A549 (cell line): ENCODE measurements at regions not wholly inside any gene's neighbourhood (a gene's known extent, or its start where the extent isn't known, plus 50 kb on each side); places are given as distances from the start of the nearest gene placed in this dataset.

ENCODE experiments used
- ATAC-seq, 2 experiments: fragments of 200-7000 bp in 1 of 2; fragments of >200 bp in 1 of 2; cut with Nextera tagmentation in 1 of 2; cut with Tn5 transposase in 1 of 2; 3 replicates each; pipeline versions ENCODE4 v1.8.0 to v1.9.1; 2018 to 2020; ENCODE audit warnings: mild to moderate bottlenecking in 1 of 2, moderate library complexity in 1 of 2
- CTCF ChIA-PET: fragments of 300-600 bp; sonication (Branson Sonifier 250); formaldehyde crosslinking; extraction: SDS; loops from one replicate; lab custom pipeline; 2021; ENCODE audit warnings: antibody characterized with exemption, inconsistent platforms; lab: Yijun Ruan, JAX
- POLR2A ChIA-PET: fragments of 350-600 bp; formaldehyde crosslinking; extraction: SDS; loops from one replicate; lab custom pipeline; 2021; ENCODE audit warnings: antibody characterized with exemption, inconsistent platforms; lab: Yijun Ruan, JAX
- DNase-seq, 2 experiments: peaks; one replicate each; pipeline versions ENCODE4 v3.0.0 to v3.0.0-alpha.2; 2011 to 2016; ENCODE audit warnings: low read depth in 1 of 2, low spot score in 1 of 2
- FAIRE-seq: peaks from 2 replicates; lab custom pipeline; 2011; peaks lifted over from hg19 to GRCh38; lab: Jason Lieb, UNC
- H3K27ac ChIP-seq, 2 experiments: fragments of >200 bp; sonication (Bioruptor Twin); formaldehyde crosslinking; 3 replicates each; pipeline ENCODE4 v1.5.1; 2016 to 2017
- H3K4me1 ChIP-seq: fragments of >200 bp; sonication (Bioruptor Twin); formaldehyde crosslinking; 3 replicates; pipeline ENCODE4 v1.6.1; 2016
- H3K4me2 ChIP-seq: fragments of >200 bp; sonication (Bioruptor Twin); formaldehyde crosslinking; 3 replicates; pipeline ENCODE4 v1.6.1; 2016
- H3K4me3 ChIP-seq: fragments of >200 bp; sonication (Bioruptor Twin); formaldehyde crosslinking; 3 replicates; pipeline ENCODE4 v1.5.1; 2016
- H3K9me3 ChIP-seq: fragments of >200 bp; sonication (Bioruptor Twin); formaldehyde crosslinking; 3 replicates; pipeline ENCODE4 v1.6.1; 2016
- BCL3 ChIP-seq: fragments of >200 bp; sonication (Bioruptor Twin); formaldehyde crosslinking; IDR thresholded peaks from 3 replicates; pipeline ENCODE4 v1.6.1; 2016
- CHD2 ChIP-seq: fragments of 150-350 bp; IDR thresholded peaks from 2 replicates; pipeline ENCODE4 v1.6.1; 2014; ENCODE audit warnings: low read length; ENCODE audit not compliant: partially characterized antibody
- CTCF ChIP-seq: fragments of >200 bp; sonication (Bioruptor Twin); formaldehyde crosslinking; IDR thresholded peaks from 3 replicates; pipeline ENCODE4 v1.5.1; 2016
- EHF ChIP-seq: fragments of 250-450 bp; sonication (Bioruptor Pico); IDR thresholded peaks from 2 replicates; pipeline ENCODE4 v1.5.0; 2020; ENCODE audit warnings: mild to moderate bottlenecking
- EHMT2 ChIP-seq: fragments of 200-600 bp; sonication (generic); IDR thresholded peaks from 2 replicates; pipeline ENCODE4 v1.6.1; 2016; ENCODE audit warnings: antibody characterized with exemption, low read depth, mild to moderate bottlenecking, moderate library complexity
- ELK1 ChIP-seq: fragments of 150-350 bp; IDR thresholded peaks from 2 replicates; pipeline ENCODE4 v1.6.1; 2014; ENCODE audit warnings: low read depth, mild to moderate bottlenecking, low read length
- ESRRA ChIP-seq: fragments of 150-350 bp; IDR thresholded peaks from 2 replicates; pipeline ENCODE4 v1.6.1; 2014; ENCODE audit warnings: mild to moderate bottlenecking, low read length, borderline replicate concordance
- FOSB ChIP-seq: fragments of 250-450 bp; sonication (Bioruptor Pico); IDR thresholded peaks from 2 replicates; pipeline ENCODE4 v1.5.0; 2020; ENCODE audit warnings: mild to moderate bottlenecking, moderate library complexity
- FOSL2 ChIP-seq, 2 experiments: fragments of 450-650 bp in 1 of 2; fragments of >200 bp in 1 of 2; sonication (Bioruptor Twin) in 1 of 2; formaldehyde crosslinking; IDR thresholded peaks; 2 replicates each; pipeline versions ENCODE4 v1.5.0 to v1.6.1; 2016 to 2020; ENCODE audit warnings: mild to moderate bottlenecking in 1 of 2, moderate library complexity in 1 of 2
- FOXS1 ChIP-seq: fragments of 250-450 bp; sonication (Bioruptor Pico); IDR thresholded peaks from 2 replicates; pipeline ENCODE4 v1.5.0; 2020; ENCODE audit warnings: mild to moderate bottlenecking, moderate library complexity
- GATA3 ChIP-seq: IDR thresholded peaks from 2 replicates; pipeline ENCODE4 v1.6.1; 2012; ENCODE audit warnings: borderline replicate concordance
- HEYL ChIP-seq: fragments of 250-450 bp; sonication (Bioruptor Pico); IDR thresholded peaks from 2 replicates; pipeline ENCODE4 v1.8.0; 2021; ENCODE audit warnings: mild to moderate bottlenecking, moderate library complexity
- HMGXB4 ChIP-seq: fragments of 250-450 bp; sonication (Bioruptor Pico); IDR thresholded peaks from 2 replicates; pipeline ENCODE4 v1.5.0; 2021; ENCODE audit warnings: mild to moderate bottlenecking, moderate library complexity, borderline replicate concordance
- HOXB5 ChIP-seq: fragments of 250-450 bp; sonication (Bioruptor Pico); IDR thresholded peaks from 2 replicates; pipeline ENCODE4 v1.5.0; 2020; ENCODE audit warnings: mild to moderate bottlenecking, moderate library complexity
- KDM1A ChIP-seq: fragments of 200-600 bp; sonication (generic); IDR thresholded peaks from 2 replicates; pipeline ENCODE4 v1.6.1; 2016; ENCODE audit warnings: low read depth, mild to moderate bottlenecking
- NPAS2 ChIP-seq: fragments of 250-450 bp; sonication (Bioruptor Pico); IDR thresholded peaks from 2 replicates; pipeline ENCODE4 v1.8.0; 2022; ENCODE audit warnings: mild to moderate bottlenecking, moderate library complexity, borderline replicate concordance
- PHF8 ChIP-seq: fragments of 200-600 bp; sonication (generic); IDR thresholded peaks from 2 replicates; pipeline ENCODE4 v1.6.1; 2016; ENCODE audit warnings: low read depth, mild to moderate bottlenecking, antibody characterized with exemption, moderate library complexity, borderline replicate concordance
- POLR2A ChIP-seq: IDR thresholded peaks from 2 replicates; pipeline ENCODE4 v1.6.1; 2012; ENCODE audit warnings: mild to moderate bottlenecking, low read length
- POLR2AphosphoS2 ChIP-seq: conservative IDR thresholded peaks from 2 replicates; pipeline ENCODE4 v1.6.1; 2012; ENCODE audit warnings: low read length, improper control_type of control experiment, inconsistent platforms
- RFX5 ChIP-seq: fragments of 450-650 bp; IDR thresholded peaks from 2 replicates; pipeline ENCODE4 v1.7.1; 2014; ENCODE audit warnings: antibody characterized with exemption, mild to moderate bottlenecking, moderate library complexity
- TP53 ChIP-seq: fragments of 250-450 bp; sonication (Bioruptor Pico); IDR thresholded peaks from 2 replicates; pipeline ENCODE4 v1.5.0; 2021; ENCODE audit warnings: mild to moderate bottlenecking, moderate library complexity
- WGBS: methylation state at CpG from one replicate; pipeline ENCODE4 v1.1.6; 2017; ENCODE audit errors: missing lambda C conversion rate; 5-methylcytosine and 5-hydroxymethylcytosine counted together

GRCh38 chr3:159667261-159667660 lies 321.4 kb upstream of the IL12A start:
- TF ChIP-seq HEYL (CRISPR knock-in tag) (no peak), PHF8 (no peak), POLR2A (no peak), HMGXB4 (no peak), TP53 (CRISPR knock-in tag) (no peak), FOXS1 (CRISPR knock-in tag) (no peak), NPAS2 (CRISPR knock-in tag) (no peak), ESRRA (no peak), FOSB (CRISPR knock-in tag) (no peak), POLR2AphosphoS2 (no peak), KDM1A (no peak)
- H3K4me2 ChIP-seq = no peak overlapping the region
- peaks cover 28% of the 10 kb centered on the region for H3K4me1 ChIP-seq
- WGBS = 74% methylated on average over 4 of the region's 4 CpGs
- no peak for FAIRE-seq
- DNase-seq = no peak
- H3K9me3 ChIP-seq = peaks cover 4% of the 10 kb centered on the region; the same call in 2 of the 3 replicates
- ChIA-PET CTCF (interaction anchor here (1.5 kb wide), 1 partner anchor 137 kb away, joined by 4 read pairs; no protein-coding TSS in a partner anchor), POLR2A (no interaction called here)
- no peak for ATAC-seq
- H3K27ac ChIP-seq = peak overlapping the region in 1 of 2 experiments; percentile 69; a peak in 2 of 6 replicates
- H3K4me3 ChIP-seq = no peak overlapping the region

GRCh38 chr3:159668461-159668860 lies 320.2 kb upstream of the IL12A start:
- Histone ChIP-seq H3K4me1 (peaks cover 28% of the 10 kb centered on the region), H3K4me2 (peak overlapping the region; percentile 50), H3K27ac (peak overlapping the region; percentile 55 to 69), H3K4me3 (no peak overlapping the region), H3K9me3 (no peaks in the 10 kb centered on the region)
- TF ChIP-seq FOXS1 (CRISPR knock-in tag) = no peak
- TF ChIP-seq HMGXB4 = no peak
- TF ChIP-seq CTCF = no peak
- no peak for TF ChIP-seq BCL3
- TF ChIP-seq ELK1 = no peak
- TF ChIP-seq RFX5 = no peak
- TF ChIP-seq HOXB5 (CRISPR knock-in tag) = no peak
- no peak for TF ChIP-seq ESRRA
- TF ChIP-seq EHMT2 = no peak
- TF ChIP-seq CHD2 = no peak
- no peak for TF ChIP-seq EHF (CRISPR knock-in tag)
- no peak for TF ChIP-seq FOSL2 (IDR thresholded peaks at IDR 0.05)
- no peak for TF ChIP-seq FOSL2 (CRISPR knock-in tag; IDR thresholded peaks at IDR 0.05)
- no peak for TF ChIP-seq GATA3
- no peak for DNase-seq
- ATAC-seq = no peak
- WGBS = 87% methylated on average over 3 of the region's 3 CpGs
- CTCF ChIA-PET = no interaction called here
- no peak for FAIRE-seq
- POLR2A ChIA-PET = interaction anchor here (1.2 kb wide), 2 partner anchors 34 to 64 kb away, joined by 3 read pairs; no protein-coding TSS in a partner anchor
